GM10266 (cell line): ENCODE measurements at regions not wholly inside any gene's neighbourhood (a gene's known extent, or its start where the extent isn't known, plus 50 kb on each side); places are given as distances from the start of the nearest gene placed in this dataset.
"Not testable (repeated sequence)": the region's sequence is repeated elsewhere in the genome, so short reads cannot be mapped to it uniquely, and the experiment has no call there.

ENCODE experiments used
- DNase-seq: peaks from one replicate; pipeline ENCODE4 v3.0.0; 2012; ENCODE audit errors: extremely low spot score
- CTCF ChIP-seq: IDR thresholded peaks from 2 replicates; pipeline ENCODE4 v1.5.1; 2012; ENCODE audit warnings: mild to moderate bottlenecking, low read depth; ENCODE audit not compliant: control insufficient read depth, insufficient read depth; ENCODE audit errors: missing control alignments

- not testable (repeated sequence) for DNase-seq
Measured at GRCh38 chr9:42656789-42657188, 473.3 kb downstream of the SPATA31A6 start.

GRCh38 chr9:42657496-42657895 is 474.0 kb downstream of the SPATA31A6 start:
- not testable (repeated sequence) for DNase-seq

GRCh38 chr9:42697146-42697545 is 513.7 kb downstream of the SPATA31A6 start:
- DNase-seq, result not testable (repeated sequence)

DNA sequence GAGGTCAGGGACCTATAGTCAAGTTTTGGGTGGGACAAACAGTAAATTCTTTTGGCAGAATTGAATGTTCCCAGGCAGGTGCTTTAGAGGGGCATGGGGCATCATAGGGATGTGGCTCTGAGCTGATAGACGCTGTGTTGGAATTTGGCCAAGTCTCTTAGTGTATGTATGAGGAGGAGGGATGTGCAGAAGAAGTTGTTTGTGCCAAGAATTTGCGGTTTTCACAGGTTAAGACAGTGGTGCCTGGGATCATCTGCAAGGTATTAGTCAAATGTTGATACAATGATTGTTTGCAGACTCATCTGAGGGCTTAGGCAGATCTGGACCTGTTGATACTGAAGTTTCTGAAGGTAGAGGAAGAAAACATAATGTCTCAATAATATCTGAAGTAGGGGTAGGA is 519.4 kb downstream of the SPATA31A6 start:
- not testable (repeated sequence) for DNase-seq

DNA sequence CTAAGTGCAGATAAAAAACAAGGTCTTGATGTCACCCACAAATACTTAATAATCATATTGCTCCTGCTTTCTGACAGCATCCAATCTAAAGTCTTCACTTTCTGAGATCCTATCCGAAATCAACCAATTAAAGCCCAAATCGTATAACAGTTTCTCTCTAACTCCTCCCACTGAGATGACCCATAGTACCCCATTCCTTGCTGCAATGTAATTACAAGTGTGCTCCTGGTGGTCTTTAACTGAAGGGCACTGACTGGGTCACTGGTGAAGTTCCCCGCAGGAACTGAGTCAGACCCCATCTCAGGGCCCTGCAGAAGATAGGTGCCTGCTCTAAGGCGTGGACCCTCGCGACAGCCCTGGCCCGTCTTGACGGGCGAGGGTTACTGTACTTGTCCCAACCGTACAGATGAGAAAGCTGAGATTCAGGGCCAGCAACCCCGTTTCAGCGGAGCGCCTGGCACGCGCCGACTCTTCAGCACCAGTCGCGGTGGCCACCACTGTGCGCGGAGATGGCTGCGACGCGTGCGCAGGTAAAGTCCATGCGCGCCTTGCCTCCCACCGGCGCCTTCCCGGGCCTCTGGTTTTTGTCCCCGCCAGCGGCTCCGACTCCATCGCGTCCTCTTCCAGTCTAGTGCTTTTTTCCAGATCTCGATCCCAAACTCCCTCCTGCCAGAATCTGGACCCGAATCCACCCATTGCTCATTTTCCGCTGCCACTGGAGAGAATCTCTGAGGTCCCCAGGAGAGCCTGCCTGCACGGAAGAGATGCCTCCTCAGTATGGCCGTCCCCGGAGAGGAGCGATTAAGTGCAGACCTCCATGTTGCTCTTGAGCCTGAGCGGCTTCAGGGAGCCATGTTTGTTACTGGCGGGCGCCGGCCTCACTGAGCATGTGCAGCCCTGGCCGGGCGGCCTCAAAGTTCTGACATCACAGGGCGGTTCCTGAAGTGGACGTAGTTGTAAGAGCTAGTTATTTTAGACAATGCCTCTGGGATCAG is 541.7 kb downstream of the SPATA31A6 start:
- not testable (repeated sequence) for DNase-seq

DNA sequence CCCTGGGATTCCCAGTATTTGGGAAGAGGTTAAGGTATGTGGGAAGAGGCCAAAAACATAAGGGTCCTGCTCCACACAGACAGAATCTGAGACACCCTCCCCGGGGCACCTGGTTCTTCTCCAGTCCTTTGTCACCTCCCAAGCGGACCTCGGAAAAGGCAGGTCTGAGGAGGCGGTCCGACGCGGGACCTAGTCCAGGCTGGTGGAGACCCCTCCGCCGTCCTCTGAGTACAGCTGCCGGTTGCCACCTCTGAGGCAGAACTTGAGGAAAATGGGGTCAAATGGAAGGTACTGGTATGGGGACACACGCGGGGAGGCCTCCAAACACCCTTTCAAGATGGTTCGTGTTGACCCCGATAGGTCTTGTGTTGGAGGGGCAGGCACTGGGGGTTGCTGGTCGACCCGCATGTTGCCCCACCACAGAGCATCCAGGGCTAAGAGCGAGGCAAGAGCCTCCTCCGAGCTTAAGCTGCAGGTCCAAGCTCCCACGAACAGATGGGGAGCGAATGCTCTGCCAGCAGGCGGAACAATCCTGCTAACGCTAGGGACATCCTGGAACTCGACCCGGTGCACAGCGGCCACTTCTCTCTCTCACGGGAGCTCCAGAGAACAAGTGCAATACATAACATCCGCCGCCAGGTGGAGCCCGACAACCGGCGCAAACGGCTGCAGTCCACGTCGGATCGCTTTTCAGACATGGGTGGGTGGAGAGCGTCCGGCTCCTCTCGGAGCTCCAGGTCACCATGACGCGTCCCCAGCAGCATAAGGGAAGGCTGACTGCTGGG is 559.8 kb downstream of the SPATA31A6 start:
- TF ChIP-seq CTCF, result peak; percentile 78

DNA sequence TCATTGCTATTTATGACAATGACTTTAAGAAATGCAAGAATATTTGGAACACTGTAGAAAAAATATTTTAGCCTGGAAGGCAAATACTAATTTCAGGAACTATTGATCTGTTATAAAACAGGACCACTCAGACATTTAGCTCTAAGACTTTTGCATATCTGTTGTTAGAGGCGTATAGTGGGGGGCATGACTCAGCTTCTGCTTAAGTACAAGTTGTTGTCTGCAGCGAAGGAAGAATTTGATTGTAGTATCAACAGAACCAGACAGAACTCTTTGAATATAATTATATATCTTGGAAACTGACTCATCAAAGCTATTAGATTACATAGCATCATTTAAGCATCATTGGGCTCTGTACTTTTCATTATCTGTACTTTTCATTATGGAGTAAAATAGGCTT is 573.8 kb downstream of the SPATA31A6 start:
- not testable (repeated sequence) for DNase-seq

More for the DNA sequence above, 559.8 kb downstream of the SPATA31A6 start:
- peak; percentile 58 for DNase-seq

DNA sequence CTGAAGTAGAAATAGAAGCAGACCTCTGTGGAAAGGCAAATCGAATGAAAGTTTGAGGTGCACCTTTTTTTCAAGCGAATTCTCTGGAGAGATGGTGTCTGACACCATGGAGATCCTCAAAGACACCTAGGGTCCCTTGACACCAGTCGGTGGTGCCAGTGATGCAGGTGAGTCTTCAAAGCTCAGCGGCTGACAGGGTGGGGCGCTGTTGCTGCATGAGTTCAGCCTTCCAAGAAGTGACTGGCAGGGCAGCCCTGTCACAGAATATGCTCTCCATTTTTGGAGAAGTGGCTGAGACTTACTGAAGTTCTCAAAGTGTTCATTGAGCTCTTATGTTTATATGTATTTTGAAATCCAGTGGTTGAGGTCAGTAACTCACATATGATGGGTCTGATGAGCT is 575.9 kb downstream of the SPATA31A6 start:
- not testable (repeated sequence) for DNase-seq

DNA sequence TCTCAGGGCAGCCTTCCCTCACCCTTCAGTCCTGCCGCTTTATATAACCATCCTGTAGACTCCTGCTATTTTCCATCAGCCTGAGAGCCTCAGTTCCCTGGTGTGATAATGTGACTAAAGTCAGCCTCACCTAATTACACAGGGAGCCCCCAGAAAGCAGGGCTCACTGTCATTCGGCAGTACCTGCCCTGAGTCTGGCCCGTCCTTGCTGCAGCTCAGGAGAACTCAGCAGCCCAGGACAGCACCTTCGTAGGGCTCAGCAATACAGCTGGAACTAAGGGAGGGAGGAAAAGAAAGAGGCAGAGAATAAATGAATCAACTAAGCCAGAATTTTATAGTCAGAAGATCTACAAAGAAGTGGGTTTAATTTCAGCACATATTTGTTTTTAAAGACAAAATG is 598.7 kb downstream of the SPATA31A6 start:
- DNase-seq, result not testable (repeated sequence)

DNA sequence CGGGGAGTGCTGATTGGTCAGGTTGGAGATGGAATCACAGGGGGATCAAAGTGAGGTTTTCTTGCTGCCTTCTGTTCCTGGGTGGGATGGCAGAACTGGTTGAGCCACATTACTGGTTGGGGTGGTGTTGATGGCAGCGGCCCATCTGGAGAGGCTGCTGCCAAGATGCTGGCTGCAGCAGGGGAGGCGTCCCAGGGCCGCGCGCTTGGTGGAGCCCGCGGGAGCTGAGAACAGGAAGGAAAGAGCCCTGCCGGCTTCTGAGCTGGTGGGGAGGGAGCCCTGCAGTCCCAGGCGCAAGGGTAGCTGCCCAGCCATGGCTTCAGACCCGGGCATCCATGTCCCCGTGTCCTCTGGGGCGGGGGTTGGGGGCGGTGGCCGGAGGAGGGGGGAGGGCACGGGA is 609.3 kb downstream of the SPATA31A6 start:
- DNase-seq, result not testable (repeated sequence)

DNA sequence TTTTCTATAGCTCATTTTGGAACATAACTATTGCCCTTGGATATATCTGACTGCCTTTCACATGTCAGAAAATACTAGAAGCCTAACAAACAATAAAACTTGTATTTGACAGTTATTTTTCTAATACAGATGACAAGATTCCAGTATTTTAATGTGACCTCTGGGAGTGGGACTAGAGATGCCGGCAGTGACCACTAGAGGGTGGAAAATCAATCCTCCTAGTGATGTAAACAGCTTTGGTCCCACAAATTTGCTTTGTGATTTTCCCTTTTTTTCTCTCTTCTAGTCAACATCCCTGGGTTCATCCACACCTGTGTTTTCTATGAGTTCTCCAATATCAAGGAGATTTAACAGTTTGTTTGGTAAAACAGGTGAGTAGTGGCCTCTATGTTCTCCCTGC is 615.1 kb downstream of the SPATA31A6 start:
- DNase-seq, result not testable (repeated sequence)

GRCh38 chr9:42802716-42803115 is 619.3 kb downstream of the SPATA31A6 start:
- not testable (repeated sequence) for DNase-seq

DNA sequence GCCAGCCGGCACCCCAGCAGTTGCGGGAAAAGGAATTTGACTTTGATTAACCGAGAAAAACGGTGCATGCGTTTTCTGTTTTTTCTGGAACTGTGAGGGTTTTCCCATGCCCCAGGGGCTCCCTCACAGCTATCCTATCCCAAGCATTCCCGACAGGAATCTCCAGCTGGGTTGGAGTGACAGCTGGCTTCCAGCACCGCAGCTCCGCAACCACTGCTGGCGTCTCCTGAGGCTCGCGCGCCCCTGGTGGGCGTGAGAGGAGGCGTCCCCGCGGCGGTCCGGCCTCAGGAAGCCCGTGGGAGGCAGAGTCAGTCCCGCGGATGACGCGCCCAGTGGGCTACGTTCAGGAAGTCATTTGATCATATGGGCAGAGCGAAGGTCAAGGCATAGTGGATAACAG is 623.2 kb downstream of the SPATA31A6 start:
- DNase-seq, result not testable (repeated sequence)

DNA sequence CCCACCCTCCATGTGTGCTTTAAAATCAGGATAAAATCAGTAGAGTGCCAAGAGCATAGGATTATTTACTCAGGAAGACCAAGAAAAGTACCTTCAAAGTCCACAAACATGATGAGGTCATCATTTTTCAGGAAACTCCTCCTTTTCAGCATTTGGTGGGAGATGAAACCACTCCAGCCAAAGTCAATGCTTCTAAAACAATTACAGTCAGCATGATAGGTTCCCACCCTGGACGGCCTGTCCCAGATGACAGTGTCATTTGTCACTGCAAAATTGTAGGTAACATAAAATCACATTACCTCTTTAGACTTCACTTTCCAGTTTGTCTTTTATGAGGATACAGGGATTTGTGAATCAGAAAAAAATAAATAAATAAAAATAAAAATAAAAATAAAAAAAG is 638.0 kb downstream of the SPATA31A6 start:
- not testable (repeated sequence) for DNase-seq

DNA sequence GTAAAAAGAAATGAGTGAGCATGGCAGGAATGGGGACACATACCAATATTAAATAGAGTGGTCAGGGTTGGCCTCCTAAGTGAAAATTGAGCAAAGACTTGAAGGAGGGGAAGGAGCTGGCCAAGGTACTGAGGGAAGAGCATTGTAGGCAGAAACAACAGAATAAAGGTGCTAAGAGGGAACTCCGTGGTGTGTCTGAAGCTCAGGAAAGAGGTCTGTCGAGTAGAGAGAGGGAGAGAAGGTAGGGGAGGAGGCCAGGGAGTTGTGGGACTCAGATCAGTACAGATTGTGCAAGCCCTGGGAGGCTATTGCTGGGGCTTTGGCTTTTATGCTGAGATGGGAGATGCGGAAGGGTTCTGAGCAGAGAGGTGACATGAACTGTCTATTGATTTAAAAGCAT is 664.7 kb downstream of the SPATA31A6 start:
- DNase-seq, result not testable (repeated sequence)

DNA sequence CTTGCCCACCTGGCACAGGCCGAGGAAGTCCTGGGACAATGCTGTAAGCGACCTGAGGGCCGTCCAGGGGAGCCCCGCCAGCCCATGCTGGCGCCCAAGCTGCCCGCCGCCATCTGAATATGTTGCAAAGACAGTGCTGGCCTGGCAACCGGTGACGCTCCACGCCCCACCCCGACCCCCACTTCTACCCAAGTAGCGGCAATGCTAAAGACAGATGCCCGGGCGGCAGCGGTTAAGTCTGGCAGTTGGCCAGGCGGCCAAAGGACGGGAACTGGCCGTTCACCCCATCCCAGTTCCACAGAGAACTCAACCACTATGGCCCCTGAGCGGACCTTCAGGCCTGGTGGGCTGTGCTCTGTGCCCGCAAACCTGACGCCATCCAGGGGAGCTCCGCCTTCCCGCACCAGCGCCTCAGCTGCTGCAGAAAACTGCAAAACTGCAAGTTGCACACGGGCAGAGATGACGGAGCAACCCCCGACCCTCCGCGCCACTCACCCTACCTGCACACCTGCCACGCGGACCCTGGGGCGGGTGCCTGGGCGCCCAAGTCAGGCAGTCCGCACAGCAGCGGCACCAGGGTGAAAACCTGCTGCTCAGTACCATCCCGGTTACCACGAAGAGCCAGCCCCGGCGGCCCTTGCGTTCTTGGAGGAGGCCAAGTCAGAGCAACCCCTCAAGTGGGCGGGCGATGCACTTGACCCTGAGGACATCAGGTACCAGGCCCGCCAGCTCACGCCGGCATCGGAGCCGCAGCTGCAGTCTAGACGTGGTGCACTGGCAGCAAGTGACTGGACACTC is 667.6 kb downstream of the SPATA31A6 start:
- not testable (repeated sequence) for DNase-seq

GRCh38 chr9:42851701-42852100 is 668.2 kb downstream of the SPATA31A6 start:
- DNase-seq, result not testable (repeated sequence)

- not testable (repeated sequence) for DNase-seq
Measured at GRCh38 chr9:42852133-42852930, 668.9 kb downstream of the SPATA31A6 start.

DNA sequence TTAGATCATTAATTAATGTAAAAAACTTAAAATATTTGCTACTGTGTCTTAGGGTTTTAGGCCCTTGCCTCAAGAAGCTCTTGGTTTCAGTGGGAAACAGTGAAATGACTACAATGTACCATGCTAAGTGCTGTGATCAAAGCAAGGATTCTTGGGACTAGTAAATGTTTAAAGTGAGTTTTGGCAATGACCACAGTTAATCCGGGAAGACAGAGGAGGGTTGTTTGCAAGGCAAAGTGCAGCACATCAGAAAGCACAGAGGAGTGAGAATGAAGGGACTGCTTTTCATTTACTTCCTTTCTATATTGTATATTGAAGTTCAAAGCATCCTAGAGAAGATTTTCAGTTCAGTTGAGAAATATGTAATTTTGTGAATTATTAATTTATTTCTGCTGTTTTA is 676.7 kb downstream of the SPATA31A6 start:
- not testable (repeated sequence) for DNase-seq
